MM.1S (cell line): ENCODE measurements at regions not wholly inside any gene's neighbourhood (a gene's known extent, or its start where the extent isn't known, plus 50 kb on each side); places are given as distances from the start of the nearest gene placed in this dataset.

ENCODE experiments used
- DNase-seq: peaks from one replicate; pipeline ENCODE4 v3.0.0-alpha.2; 2015
- H2AFZ ChIP-seq: fragments of 300-600 bp; sonication (generic); 2 replicates; pipeline ENCODE4 v1.6.0; 2016; ENCODE audit warnings: antibody characterized with exemption, low read length
- H3F3A ChIP-seq: fragments of 300-600 bp; sonication (generic); 2 replicates; pipeline ENCODE4 v1.6.1; 2016; ENCODE audit warnings: mild to moderate bottlenecking, antibody characterized with exemption, low read length, moderate library complexity, mixed read lengths; ENCODE audit not compliant: insufficient read depth
- H3K27ac ChIP-seq: fragments of 300-600 bp; sonication (generic); 2 replicates; pipeline ENCODE4 v1.5.1; 2016; ENCODE audit warnings: mild to moderate bottlenecking, low read length
- H3K27me3 ChIP-seq: fragments of 300-600 bp; sonication (generic); replicated peaks from 2 replicates; pipeline ENCODE4 v1.6.0; 2016; ENCODE audit warnings: low read length; ENCODE audit not compliant: insufficient read depth
- H3K36me3 ChIP-seq: fragments of 300-600 bp; sonication (generic); replicated peaks from 2 replicates; pipeline ENCODE4 v1.6.1; 2016; ENCODE audit warnings: mild to moderate bottlenecking, low read length, mixed read lengths; ENCODE audit not compliant: insufficient read depth
- H3K4me1 ChIP-seq: fragments of 300-600 bp; sonication (generic); 2 replicates; pipeline ENCODE4 v1.6.1; 2016; ENCODE audit warnings: low read length, mixed read lengths
- H3K4me2 ChIP-seq: fragments of 300-600 bp; sonication (generic); 2 replicates; pipeline ENCODE4 v1.6.0; 2016; ENCODE audit warnings: low read depth, low read length
- H3K4me3 ChIP-seq: fragments of 300-600 bp; sonication (generic); 2 replicates; pipeline ENCODE4 v1.5.1; 2016; ENCODE audit warnings: low read length, mixed read lengths
- H3K79me2 ChIP-seq: fragments of 300-600 bp; sonication (generic); 2 replicates; pipeline ENCODE4 v1.6.1; 2016; ENCODE audit warnings: mixed run types, low read length, mixed read lengths
- H3K9ac ChIP-seq: fragments of 300-600 bp; sonication (generic); 2 replicates; pipeline ENCODE4 v1.6.1; 2016; ENCODE audit warnings: low read length, mixed read lengths
- H3K9me2 ChIP-seq: fragments of 300-600 bp; sonication (generic); replicated peaks from 2 replicates; pipeline ENCODE4 v1.6.1; 2016; ENCODE audit warnings: mild to moderate bottlenecking, low read length, mixed read lengths; ENCODE audit not compliant: insufficient read depth
- H3K9me3 ChIP-seq: fragments of 300-600 bp; sonication (generic); replicated peaks from 2 replicates; pipeline ENCODE4 v1.6.1; 2016; ENCODE audit warnings: mild to moderate bottlenecking, low read length, mixed read lengths; ENCODE audit not compliant: insufficient read depth
- H4K20me1 ChIP-seq: fragments of 300-600 bp; sonication (generic); 2 replicates; pipeline ENCODE4 v1.6.1; 2016; ENCODE audit warnings: mild to moderate bottlenecking, low read length, moderate library complexity, mixed read lengths; ENCODE audit not compliant: insufficient read depth
- CTCF ChIP-seq: fragments of 300-600 bp; sonication (generic); IDR thresholded peaks from 2 replicates; pipeline ENCODE4 v1.5.1; 2016; ENCODE audit warnings: antibody characterized with exemption, low read length, mixed read lengths
- EZH2 ChIP-seq: fragments of 300-600 bp; sonication (generic); optimal IDR thresholded peaks from 2 replicates; pipeline ENCODE3; 2017; ENCODE audit warnings: low read depth, mild to moderate bottlenecking, antibody characterized with exemption, low read length, mixed read lengths
- EZH2phosphoT487 ChIP-seq: fragments of 300-600 bp; sonication (generic); IDR thresholded peaks from 2 replicates; pipeline ENCODE4 v1.6.1; 2018; ENCODE audit warnings: antibody characterized with exemption, low read length

GRCh38 chr1:193952778-193953374 lies 766.5 kb upstream of the B3GALT2 start:
- Histone ChIP-seq H3K9me2 (no peaks in the 10 kb centered on the region), H3K27ac (no peak overlapping the region), H3K9ac (no peak overlapping the region)

GRCh38 chr1:193951984-193952383 lies 765.6 kb upstream of the B3GALT2 start:
- DNase-seq = no peak
- Histone ChIP-seq H3K4me2 (no peak overlapping the region), H3K79me2 (no peaks in the 10 kb centered on the region), H2AFZ (no peak overlapping the region), H3K9me3 (no peaks in the 10 kb centered on the region), H3K36me3 (no peaks in the 10 kb centered on the region), H3K9me2 (no peaks in the 10 kb centered on the region), H3K4me1 (no peaks in the 10 kb centered on the region), H3K27ac (no peak overlapping the region), H3K9ac (no peak overlapping the region), H3K27me3 (no peaks in the 10 kb centered on the region), H4K20me1 (no peaks in the 10 kb centered on the region), H3F3A (no peaks in the 10 kb centered on the region), H3K4me3 (no peak overlapping the region)
- TF ChIP-seq CTCF (no peak), EZH2 (no peak), EZH2phosphoT487 (no peak)

More at GRCh38 chr1:193952778-193953374, 766.5 kb upstream of the B3GALT2 start:
- Histone ChIP-seq H3K27me3 (no peaks in the 10 kb centered on the region), H3K9me3 (no peaks in the 10 kb centered on the region), H3K4me3 (no peak overlapping the region), H3K4me1 (no peaks in the 10 kb centered on the region), H3K4me2 (no peak overlapping the region), H2AFZ (no peak overlapping the region), H3K36me3 (no peaks in the 10 kb centered on the region), H3K79me2 (no peaks in the 10 kb centered on the region), H3F3A (no peaks in the 10 kb centered on the region), H4K20me1 (no peaks in the 10 kb centered on the region)
- no peak for DNase-seq
- TF ChIP-seq EZH2 = no peak
- no peak for TF ChIP-seq EZH2phosphoT487
- no peak for TF ChIP-seq CTCF

- TF ChIP-seq EZH2 = no peak
- TF ChIP-seq EZH2phosphoT487 = no peak
- TF ChIP-seq CTCF = no peak
- Histone ChIP-seq H2AFZ (no peak overlapping the region), H3K36me3 (no peaks in the 10 kb centered on the region), H3K27ac (no peak overlapping the region), H3K27me3 (no peaks in the 10 kb centered on the region), H3F3A (no peaks in the 10 kb centered on the region), H3K4me2 (no peak overlapping the region), H3K79me2 (no peaks in the 10 kb centered on the region), H3K4me3 (no peak overlapping the region), H3K9ac (no peak overlapping the region), H4K20me1 (no peaks in the 10 kb centered on the region), H3K4me1 (no peaks in the 10 kb centered on the region), H3K9me2 (no peaks in the 10 kb centered on the region), H3K9me3 (no peaks in the 10 kb centered on the region)
- no peak for DNase-seq
These were observed 758.0 kb upstream of the B3GALT2 start for GRCh38 chr1:193944454-193944853.
